ENCODE measurements at regions not wholly inside any gene's neighbourhood (a gene's known extent, or its start where the extent isn't known, plus 50 kb on each side); places are given as distances from the start of the nearest gene placed in this dataset.

DNA sequence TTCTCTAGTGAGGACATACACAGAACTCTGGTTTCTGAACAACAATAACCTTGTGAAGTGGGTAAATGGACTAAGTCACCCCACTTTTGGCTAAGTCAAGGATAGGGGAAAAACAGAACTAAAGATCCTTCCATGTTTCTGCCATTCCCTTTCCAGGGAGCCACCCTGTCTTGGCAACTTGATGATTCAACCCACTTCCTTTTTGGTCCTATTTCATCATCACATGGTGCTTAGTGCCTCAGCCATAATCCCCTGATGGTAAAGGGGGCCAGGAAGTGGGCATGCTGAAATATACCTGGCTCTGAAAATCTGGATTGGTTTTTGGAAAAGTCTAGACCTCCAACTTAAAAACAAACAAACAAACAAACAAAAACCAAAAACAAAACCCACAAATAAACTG, 206.4 kb upstream of the FOXD3 start:
- no peaks in the 10 kb centered on the region for H3K9me3 ChIP-seq (ENCODE audit: severe bottlenecking)
- no peak overlapping the region for H3K27ac ChIP-seq
- no peaks in the 10 kb centered on the region for H3K36me3 ChIP-seq
- H3K4me3 ChIP-seq (ENCODE audit: low read depth, low read length): no peak overlapping the region
- DNase-seq: no peak
- TF ChIP-seq, protein P1, sequence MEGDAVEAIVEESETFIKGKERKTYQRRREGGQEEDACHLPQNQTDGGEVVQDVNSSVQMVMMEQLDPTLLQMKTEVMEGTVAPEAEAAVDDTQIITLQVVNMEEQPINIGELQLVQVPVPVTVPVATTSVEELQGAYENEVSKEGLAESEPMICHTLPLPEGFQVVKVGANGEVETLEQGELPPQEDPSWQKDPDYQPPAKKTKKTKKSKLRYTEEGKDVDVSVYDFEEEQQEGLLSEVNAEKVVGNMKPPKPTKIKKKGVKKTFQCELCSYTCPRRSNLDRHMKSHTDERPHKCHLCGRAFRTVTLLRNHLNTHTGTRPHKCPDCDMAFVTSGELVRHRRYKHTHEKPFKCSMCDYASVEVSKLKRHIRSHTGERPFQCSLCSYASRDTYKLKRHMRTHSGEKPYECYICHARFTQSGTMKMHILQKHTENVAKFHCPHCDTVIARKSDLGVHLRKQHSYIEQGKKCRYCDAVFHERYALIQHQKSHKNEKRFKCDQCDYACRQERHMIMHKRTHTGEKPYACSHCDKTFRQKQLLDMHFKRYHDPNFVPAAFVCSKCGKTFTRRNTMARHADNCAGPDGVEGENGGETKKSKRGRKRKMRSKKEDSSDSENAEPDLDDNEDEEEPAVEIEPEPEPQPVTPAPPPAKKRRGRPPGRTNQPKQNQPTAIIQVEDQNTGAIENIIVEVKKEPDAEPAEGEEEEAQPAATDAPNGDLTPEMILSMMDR (IDR thresholded peaks at IDR 0.05; ENCODE audit: low read depth, low read length): no peak
- H3K27me3 ChIP-seq (ENCODE audit: insufficient read depth, low read depth, severe bottlenecking): no peaks in the 10 kb centered on the region

DNA sequence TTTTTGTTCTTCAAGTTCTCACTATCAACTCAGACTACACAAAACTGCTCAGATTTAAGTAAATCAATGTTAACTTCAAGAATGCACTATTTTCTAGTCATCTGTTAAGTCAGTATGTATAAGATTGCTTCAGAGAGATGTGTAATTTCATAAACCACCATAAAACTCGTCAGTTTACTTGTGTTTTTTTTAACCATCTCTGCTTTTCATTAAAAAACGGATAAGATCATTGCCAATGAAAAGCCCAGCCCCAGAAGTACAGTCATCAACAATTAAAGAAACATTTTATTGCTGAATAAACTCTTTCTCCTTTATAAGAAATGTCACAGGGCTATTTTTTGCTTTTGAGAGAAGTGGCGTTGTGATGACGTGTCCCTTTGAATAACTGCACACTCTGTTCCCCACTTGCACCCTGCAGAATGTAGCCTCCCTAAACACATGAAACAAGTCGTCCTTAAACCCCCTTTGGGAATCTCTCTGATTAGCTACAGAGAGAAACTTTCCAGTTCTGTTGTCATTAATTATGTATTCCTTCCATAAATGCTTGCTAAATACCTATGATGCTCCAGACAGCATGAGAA, 202.7 kb upstream of the FOXD3 start:
- no peak overlapping the region for H3K27ac ChIP-seq
- no peaks in the 10 kb centered on the region for H3K27me3 ChIP-seq (ENCODE audit: insufficient read depth, low read depth, severe bottlenecking)
- H3K4me3 ChIP-seq (ENCODE audit: low read depth, low read length): no peak overlapping the region
- no peaks in the 10 kb centered on the region for H3K9me3 ChIP-seq (ENCODE audit: severe bottlenecking)
- H3K36me3 ChIP-seq: no peaks in the 10 kb centered on the region
- TF ChIP-seq, protein P1 (IDR thresholded peaks at IDR 0.05; ENCODE audit: low read depth, low read length): no peak
- DNase-seq: no peak

DNA sequence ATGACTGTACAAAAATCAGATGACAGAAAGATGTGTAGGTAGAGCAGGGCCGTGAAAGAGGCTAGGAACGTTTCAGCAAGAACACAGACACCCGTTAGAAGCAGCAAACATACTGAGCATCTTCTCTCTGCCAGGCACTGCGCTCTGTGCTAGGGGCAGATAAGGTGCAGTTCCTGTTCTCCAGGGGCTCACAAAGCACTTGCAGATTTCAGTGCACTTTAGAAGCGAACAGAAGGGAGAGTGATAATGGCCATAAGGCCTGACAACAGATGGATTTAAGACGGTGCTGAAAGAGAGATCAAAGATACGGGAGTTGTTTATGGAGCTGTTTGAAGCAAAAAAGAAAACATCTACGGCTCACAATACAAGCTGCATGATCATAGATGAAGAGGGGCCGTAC, 200.3 kb upstream of the FOXD3 start:
- peak; percentile 11 for DNase-seq
- no peaks in the 10 kb centered on the region for H3K9me3 ChIP-seq (ENCODE audit: severe bottlenecking)
- TF ChIP-seq, protein P1 (IDR thresholded peaks at IDR 0.05; ENCODE audit: low read depth, low read length): no peak
- no peaks in the 10 kb centered on the region for H3K27me3 ChIP-seq (ENCODE audit: insufficient read depth, low read depth, severe bottlenecking)
- H3K36me3 ChIP-seq: no peaks in the 10 kb centered on the region
- H3K27ac ChIP-seq: no peak overlapping the region
- H3K4me3 ChIP-seq (ENCODE audit: low read depth, low read length): no peak overlapping the region

DNA sequence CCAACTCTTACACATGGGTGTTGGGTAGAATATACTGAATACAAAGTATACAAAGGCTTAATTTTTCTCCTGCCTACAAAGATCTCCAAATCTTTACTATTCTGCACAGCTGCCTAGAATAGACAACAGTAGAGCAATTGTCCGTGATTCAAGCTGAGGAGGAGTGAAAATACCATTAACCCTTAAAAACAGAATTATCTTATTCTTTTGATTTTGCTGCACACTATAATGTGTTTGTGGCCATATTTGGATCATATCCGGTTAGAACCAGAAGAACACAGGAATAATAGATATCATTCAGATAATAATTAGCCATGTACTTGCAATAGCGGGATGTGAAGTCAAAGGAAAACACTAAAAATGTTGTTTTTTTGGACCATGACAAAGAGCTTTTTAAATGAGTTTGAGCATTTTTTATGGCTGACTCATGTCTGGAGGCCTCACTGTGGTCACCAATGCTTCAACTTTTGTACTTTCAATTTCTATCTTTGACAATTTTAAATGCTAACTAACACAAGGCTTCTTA, 197.6 kb upstream of the FOXD3 start:
- no peak overlapping the region for H3K4me3 ChIP-seq (ENCODE audit: low read depth, low read length)
- no peaks in the 10 kb centered on the region for H3K27me3 ChIP-seq (ENCODE audit: insufficient read depth, low read depth, severe bottlenecking)
- no peaks in the 10 kb centered on the region for H3K9me3 ChIP-seq (ENCODE audit: severe bottlenecking)
- H3K36me3 ChIP-seq: no peaks in the 10 kb centered on the region
- TF ChIP-seq, protein P1 (IDR thresholded peaks at IDR 0.05; ENCODE audit: low read depth, low read length): no peak
- no peak for DNase-seq
- H3K27ac ChIP-seq: no peak overlapping the region

DNA sequence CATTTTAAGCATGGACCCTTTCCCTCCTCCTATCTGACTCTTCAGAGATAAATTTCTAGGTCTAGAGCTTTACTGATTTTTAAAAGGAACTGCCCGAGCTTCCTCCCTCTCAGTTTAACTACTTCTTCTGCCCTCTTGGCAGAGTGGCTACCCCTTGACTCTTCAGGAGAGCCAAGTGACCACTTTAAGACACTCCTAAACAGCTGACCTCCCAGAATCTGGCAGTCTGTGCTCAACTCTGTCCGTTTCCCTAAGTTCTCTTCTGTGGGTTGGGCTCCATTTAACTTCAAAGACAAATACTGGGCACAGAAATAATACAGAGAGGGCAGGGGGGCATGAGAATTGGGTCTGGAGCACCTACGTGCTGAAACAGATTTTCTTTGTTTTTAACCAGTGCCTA, 196.3 kb upstream of the FOXD3 start:
- TF ChIP-seq, protein P1 (IDR thresholded peaks at IDR 0.05; ENCODE audit: low read depth, low read length): no peak
- no peaks in the 10 kb centered on the region for H3K27me3 ChIP-seq (ENCODE audit: insufficient read depth, low read depth, severe bottlenecking)
- H3K4me3 ChIP-seq (ENCODE audit: low read depth, low read length): no peak overlapping the region
- no peaks in the 10 kb centered on the region for H3K9me3 ChIP-seq (ENCODE audit: severe bottlenecking)
- no peaks in the 10 kb centered on the region for H3K36me3 ChIP-seq
- no peak overlapping the region for H3K27ac ChIP-seq
- DNase-seq: no peak

DNA sequence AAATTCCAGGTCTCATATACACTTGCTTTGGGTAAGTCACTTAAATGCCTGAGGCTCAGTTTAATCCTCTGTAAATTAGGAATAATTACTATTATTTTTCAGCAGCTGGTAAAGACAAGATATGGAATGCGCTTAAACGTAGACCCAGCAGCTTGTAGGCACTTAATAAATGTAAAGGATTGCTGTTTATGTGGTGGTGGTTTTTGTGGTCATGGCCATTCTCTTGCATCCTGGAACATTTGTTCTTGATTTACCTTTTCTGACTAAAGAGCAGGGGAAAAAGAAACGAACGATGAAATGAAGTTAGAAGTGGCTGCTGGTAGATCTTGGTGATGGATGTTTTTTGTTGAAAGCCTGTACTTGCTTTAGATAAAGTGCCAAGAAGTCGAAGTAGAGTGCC, 195.0 kb upstream of the FOXD3 start:
- H3K36me3 ChIP-seq: no peaks in the 10 kb centered on the region
- no peaks in the 10 kb centered on the region for H3K9me3 ChIP-seq (ENCODE audit: severe bottlenecking)
- no peak overlapping the region for H3K4me3 ChIP-seq (ENCODE audit: low read depth, low read length)
- TF ChIP-seq, protein P1 (IDR thresholded peaks at IDR 0.05; ENCODE audit: low read depth, low read length): no peak
- no peak overlapping the region for H3K27ac ChIP-seq
- H3K27me3 ChIP-seq (ENCODE audit: insufficient read depth, low read depth, severe bottlenecking): no peaks in the 10 kb centered on the region
- no peak for DNase-seq
